SU-DHL-6 (cell line): ENCODE measurements at regions not wholly inside any gene's neighbourhood (a gene's known extent, or its start where the extent isn't known, plus 50 kb on each side); places are given as distances from the start of the nearest gene placed in this dataset.

Source experiments
- CTCF ChIP-seq: fragments of 200-600 bp; sonication (generic); IDR thresholded peaks from one replicate; pipeline ENCODE4 v1.5.1; 2017; ENCODE audit warnings: antibody characterized with exemption, mild to moderate bottlenecking, low read length, moderate library complexity; ENCODE audit not compliant: insufficient read depth, poor library complexity, severe bottlenecking
- EZH2phosphoT487 ChIP-seq: fragments of 200-600 bp; sonication (generic), shearing (Covaris generic); conservative IDR thresholded peaks from 2 replicates; pipeline ENCODE4 v1.6.1; 2018; ENCODE audit warnings: mild to moderate bottlenecking, antibody characterized with exemption, low read length, moderate library complexity, mixed read lengths

DNA sequence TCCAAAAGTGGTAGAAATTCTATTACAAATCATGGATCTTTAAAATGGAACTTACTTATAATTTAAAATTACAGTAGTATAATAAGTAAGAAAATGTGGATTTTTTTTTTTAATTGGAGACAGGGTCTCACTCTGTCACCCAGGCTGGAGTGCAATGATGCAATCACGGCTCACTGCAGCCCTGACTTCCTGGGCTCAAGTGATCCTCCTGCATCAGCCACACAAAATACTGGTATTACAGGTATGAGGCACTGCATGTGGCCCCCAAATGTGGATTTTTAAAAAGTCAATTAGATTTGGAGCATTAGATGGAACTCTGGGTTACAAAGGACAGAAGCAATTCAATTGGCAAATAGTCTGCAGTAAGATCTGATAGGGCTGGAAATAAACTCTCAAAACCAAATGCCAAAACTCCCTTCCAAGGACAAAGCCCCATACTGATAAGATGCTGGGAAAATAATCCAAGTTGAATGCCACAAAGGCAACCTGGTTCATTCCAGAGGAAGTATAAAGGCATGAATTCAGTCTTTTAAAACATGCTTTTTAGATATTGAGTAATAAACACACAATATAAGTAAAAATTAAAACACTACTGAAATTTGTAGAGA, 294.2 kb downstream of the ZNF248 start:
- TF ChIP-seq CTCF, result no peak
- no peak for TF ChIP-seq EZH2phosphoT487
